ENCODE measurements at regions not wholly inside any gene's neighbourhood (a gene's known extent, or its start where the extent isn't known, plus 50 kb on each side); places are given as distances from the start of the nearest gene placed in this dataset.

DNA sequence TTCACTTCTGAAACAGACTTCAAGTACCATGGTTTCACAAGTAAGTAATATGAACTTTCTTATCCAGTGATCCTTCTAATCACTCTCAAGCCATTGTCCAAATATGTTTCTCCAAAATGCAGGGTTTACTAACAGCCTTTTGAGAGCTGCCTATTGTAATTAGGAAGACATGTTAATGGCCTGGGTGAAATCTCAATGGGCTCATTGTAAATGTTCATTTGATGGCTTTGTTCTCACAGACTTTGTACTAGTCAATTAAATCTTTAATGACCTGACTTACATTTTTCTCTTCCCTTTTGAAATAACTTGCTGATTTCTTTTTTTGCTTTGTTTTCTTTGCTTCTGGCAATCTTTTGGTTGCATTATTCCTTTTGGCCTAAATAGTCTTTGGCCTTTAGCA is 444.8 kb downstream of the LIG4 start:
- no peak for TF ChIP-seq POLR2A (IDR thresholded peaks at IDR 0.05)
- TF ChIP-seq, protein P1, sequence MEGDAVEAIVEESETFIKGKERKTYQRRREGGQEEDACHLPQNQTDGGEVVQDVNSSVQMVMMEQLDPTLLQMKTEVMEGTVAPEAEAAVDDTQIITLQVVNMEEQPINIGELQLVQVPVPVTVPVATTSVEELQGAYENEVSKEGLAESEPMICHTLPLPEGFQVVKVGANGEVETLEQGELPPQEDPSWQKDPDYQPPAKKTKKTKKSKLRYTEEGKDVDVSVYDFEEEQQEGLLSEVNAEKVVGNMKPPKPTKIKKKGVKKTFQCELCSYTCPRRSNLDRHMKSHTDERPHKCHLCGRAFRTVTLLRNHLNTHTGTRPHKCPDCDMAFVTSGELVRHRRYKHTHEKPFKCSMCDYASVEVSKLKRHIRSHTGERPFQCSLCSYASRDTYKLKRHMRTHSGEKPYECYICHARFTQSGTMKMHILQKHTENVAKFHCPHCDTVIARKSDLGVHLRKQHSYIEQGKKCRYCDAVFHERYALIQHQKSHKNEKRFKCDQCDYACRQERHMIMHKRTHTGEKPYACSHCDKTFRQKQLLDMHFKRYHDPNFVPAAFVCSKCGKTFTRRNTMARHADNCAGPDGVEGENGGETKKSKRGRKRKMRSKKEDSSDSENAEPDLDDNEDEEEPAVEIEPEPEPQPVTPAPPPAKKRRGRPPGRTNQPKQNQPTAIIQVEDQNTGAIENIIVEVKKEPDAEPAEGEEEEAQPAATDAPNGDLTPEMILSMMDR (IDR thresholded peaks at IDR 0.05), result no peak

Data from thyroid gland (tissue), 4 donors.